KBM-7 (cell line): ENCODE measurements at regions not wholly inside any gene's neighbourhood (a gene's known extent, or its start where the extent isn't known, plus 50 kb on each side); places are given as distances from the start of the nearest gene placed in this dataset.
"Not testable (repeated sequence)": the region's sequence is repeated elsewhere in the genome, so short reads cannot be mapped to it uniquely, and the experiment has no call there.

ENCODE experiments used
- DNase-seq: peaks from one replicate; pipeline ENCODE4 v3.0.0-alpha.2; 2015
- in situ Hi-C: fragments of 300-500 bp; cut with MboI; formaldehyde crosslinking; loops from 2 replicates; pipeline ENCODE4 v1.14.3; 2020; ENCODE audit warnings: low sequenced_read_pairs, low pct_unique_long_range_greater_than_20kb, mixed read lengths

DNA sequence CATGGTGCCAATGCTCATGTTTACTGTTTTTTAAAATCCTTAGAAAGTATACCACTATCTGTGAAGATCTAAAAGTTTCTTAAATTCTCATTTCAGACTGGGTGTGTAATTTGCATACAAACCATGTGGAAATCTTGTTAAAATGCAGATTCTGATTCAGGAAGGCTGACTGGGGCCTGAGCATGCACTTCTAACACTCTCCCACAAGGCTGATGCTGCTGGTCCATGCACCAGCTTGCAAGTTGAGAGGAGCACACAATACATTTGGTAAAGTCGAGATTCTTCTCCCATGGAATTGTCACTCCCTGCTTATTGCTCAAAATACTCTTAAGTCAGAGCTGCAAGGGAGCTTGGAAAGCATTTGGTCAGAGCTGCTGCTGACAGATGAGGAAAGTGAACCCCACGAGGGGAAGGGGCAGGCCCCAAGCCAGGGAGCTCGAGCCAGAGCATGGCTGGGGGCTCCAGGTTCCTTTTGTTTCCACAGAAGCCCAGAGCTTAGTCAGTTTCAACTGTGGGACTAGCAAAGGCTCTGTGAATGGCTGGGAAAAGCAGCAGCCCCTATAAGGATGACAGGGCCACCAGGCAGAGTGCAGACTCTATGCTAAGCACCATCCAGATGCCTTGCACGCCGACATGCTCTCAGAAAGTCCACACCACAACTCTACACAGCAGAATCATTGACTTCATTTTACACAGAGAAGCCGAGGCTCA is 93.5 kb upstream of the HAND1 start:
- in situ Hi-C loops = no loop called here
- DNase-seq = no peak

- in situ Hi-C loops = no loop called here
- no peak for DNase-seq
Observed at GRCh38 chr5:154570572-154571324, 92.7 kb upstream of the HAND1 start.

- DNase-seq = no peak
- in situ Hi-C loops = no loop called here
Observed at GRCh38 chr5:154568589-154568988, 90.6 kb upstream of the HAND1 start.

DNA sequence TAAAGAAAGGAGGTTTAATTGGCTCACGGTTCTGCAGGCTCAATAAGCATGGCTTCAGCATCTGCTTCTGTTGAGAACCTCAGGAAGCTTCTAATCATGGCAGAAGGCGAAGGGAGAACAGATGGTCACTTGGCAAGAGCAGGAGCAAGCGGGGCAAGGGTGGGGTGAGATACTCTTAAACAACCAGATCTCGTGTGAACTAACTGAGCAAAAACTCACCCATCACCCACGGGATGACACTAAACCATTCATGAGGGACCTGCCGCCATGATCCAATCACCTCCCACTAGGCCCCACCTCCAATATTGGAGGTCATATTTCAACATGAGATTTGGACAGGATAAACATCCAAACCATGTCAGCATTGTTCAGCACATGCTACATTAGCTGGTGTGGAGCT is 89.1 kb upstream of the HAND1 start:
- DNase-seq = no peak
- in situ Hi-C loops = no loop called here

DNA sequence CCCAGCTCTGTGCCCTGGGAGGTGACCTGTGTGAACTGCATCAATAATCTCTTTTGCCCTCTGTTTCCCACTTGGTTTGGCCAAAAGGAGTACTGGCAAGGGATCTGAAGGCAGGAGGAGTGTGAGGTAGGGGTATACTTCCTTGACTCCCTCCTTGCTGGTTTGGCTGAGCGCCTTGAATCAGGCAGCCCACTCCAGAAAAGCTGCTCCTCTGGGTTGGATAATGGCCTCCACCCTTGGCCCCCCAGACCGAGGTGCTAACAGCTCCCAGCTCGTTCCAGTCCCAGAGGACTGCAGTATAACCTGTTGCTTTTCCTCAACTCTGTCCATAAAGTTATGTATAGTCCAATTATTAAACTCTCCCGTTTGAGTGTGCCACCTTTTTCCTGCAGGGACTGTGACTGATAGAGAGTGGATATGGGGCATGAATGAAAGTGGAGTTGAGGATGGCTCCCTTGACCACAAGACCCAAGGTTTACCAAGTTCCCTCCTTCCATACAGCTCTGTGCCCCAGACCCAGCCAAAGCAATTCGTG is 88.2 kb upstream of the HAND1 start:
- in situ Hi-C loops = no loop called here
- no peak for DNase-seq

- in situ Hi-C loops = no loop called here
Observed at GRCh38 chr5:154565123-154565522, 87.1 kb upstream of the HAND1 start.

DNA sequence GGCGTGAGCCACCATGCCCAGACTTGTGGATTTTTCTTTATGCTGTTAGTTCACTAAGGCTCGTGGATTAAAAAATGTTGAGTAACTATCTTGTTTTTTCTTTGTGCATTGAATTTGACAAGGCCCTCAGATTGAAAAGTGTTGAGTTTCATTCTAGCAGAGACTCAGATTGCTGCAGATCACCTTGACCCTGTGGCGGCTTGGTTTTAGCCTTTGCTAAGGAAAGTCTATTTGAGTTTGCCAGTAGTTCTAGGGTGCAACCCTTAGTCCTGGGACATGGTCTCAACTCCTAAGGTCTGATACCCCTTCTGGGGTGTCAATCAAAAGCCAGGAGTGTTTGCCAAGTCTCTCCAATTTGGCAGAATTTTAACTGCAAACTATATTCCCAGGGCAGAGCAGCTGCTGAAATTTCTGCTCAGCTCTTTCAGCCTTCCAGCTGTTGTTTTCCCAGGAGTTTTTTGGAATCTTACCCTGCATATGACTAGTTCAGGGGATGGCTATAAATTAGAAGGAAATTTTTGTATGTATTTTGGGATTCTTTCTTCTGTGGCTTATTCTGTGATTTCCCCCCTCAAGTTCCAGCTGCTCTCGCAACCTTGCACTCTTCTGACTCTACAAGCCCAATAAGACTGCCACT is 84.3 kb upstream of the HAND1 start:
- DNase-seq = no peak
- in situ Hi-C loops = no loop called here

More at GRCh38 chr5:154565123-154565522, 87.1 kb upstream of the HAND1 start:
- no peak for DNase-seq

DNA sequence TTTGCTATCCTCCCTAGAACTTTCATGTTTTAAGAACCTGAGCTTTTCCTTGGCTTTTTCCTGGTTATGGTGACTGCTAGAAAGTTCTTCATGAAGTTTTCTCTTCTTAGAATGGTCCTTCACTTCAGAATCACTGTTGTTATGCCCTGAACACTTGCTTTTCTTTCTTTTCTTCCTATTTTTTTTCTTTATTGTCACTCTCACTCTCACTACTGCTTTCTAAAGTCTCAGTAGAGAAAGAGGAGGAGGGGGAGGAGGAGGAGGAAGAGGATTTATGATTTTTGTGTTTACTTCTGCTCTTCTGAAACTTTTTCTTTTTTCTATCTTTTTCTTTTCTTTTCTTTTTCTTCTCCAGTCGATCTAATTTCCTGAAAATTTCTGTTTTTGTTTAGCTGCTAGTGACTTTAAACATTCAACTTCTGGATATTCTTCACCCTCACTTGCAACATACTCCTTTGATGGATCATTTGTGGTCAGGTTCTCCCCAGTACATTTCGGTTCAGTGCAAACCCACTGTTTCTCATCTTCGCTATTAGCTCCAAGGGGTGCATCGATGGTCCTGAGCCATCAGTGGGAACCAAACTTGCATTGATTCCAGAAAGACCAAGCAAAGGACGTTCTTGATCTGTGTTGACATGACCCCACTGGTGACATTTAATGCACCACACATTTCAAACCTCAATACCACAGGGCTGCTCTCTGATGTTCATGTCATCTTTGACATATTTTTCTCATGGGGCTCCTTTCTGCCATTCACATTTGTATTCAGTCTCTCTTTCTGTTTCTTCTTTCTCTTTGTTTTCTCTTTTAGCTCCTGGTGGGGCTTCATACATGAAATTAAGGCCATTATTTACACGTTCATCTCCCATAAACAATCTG is 81.6 kb upstream of the HAND1 start:
- in situ Hi-C loops = no loop called here
- no peak for DNase-seq

GRCh38 chr5:154557548-154557947 is 79.5 kb upstream of the HAND1 start:
- no peak for DNase-seq
- in situ Hi-C loops = no loop called here

- in situ Hi-C loops = no loop called here
- no peak for DNase-seq
Observed at GRCh38 chr5:154547551-154547950, 69.5 kb upstream of the HAND1 start.

GRCh38 chr5:154546719-154547118 is 68.7 kb upstream of the HAND1 start:
- DNase-seq = no peak
- in situ Hi-C loops = no loop called here

DNA sequence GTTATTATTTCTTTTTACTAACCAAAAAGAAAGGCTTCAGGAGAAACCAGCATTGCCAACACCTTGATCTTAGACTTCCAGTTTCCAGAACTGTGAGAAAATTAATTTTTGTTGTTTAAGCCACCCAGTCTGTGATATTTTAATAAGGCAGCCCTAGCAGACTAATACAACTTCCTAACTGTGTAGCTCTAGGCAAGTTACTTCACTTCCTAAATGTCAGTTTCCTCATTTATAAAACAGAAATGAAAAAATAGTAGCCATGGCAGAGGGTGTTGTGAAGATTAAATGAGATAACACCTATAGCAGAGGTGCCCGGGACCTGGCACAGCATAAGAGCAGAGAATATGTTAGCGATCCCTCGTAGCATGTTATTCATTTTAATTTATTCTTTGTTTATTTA is 66.6 kb upstream of the HAND1 start:
- no peak for DNase-seq
- in situ Hi-C loops = no loop called here

- no peak for DNase-seq
- in situ Hi-C loops = no loop called here
Observed at GRCh38 chr5:154543380-154543779, 65.4 kb upstream of the HAND1 start.

- no peak for DNase-seq
- in situ Hi-C loops = no loop called here
Observed at GRCh38 chr5:154542581-154542980, 64.6 kb upstream of the HAND1 start.

DNA sequence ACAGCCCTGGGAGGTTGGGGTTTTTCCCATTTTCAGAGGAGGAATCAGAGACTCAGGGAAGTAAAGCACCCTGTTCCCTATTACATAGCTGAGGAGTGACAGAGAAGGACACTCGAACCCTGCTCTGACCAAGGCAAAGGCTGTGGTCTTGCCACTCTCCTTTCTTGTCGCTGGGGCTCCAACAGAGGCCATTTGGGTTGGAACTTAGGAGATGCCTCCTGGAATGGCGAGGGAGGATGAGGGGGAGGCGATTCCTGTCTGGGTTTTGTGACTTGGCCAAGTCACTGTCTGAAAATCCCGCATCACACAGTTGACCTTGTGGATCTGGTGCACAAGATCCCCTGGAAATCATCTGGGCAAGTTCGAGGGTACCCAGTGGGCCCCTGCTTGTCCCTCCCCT is 64.0 kb upstream of the HAND1 start:
- in situ Hi-C loops = no loop called here
- DNase-seq = no peak

DNA sequence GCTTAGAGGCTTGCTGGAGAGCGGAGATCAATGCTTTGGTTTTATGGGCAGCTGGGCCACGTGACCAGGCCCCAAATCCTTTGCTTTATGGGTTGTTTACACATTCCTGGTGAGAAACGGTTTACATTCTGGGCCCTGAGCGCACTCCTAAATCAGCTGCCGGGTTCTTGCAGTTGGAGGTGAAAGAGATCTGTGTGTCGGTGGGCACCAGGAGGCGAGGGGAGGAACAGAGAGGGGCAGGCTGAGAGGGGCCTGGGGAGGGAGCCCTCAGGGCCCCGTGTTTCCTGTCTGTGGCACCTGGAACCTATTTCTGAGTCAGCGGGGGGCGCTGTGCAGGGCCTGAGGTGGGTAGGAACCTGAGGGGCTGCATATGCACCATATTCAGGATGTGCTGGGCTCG is 63.5 kb upstream of the HAND1 start:
- in situ Hi-C loops = no loop called here
- DNase-seq = no peak

GRCh38 chr5:154540600-154540999 is 62.6 kb upstream of the HAND1 start:
- in situ Hi-C loops = no loop called here
- no peak for DNase-seq

DNA sequence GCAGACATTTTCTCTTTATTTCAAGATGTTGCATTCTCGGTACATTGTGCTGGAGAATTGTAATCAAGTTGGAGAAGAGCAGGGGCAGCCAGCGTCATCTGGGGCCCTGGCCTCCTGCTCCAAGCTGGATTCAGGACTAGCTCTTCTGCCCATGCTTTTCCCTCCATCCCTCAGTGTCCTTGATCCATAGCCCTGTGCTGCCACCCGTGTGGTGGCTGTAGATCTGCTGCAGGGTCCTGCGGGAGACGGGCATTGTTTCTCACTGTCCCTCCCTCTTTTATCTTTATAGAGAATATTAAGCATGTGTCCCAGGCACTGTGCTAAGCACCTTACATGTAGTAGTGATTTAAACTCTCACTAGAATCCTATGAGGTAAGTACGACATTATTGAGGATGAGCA is 60.5 kb upstream of the HAND1 start:
- no peak for DNase-seq
- in situ Hi-C loops = no loop called here

DNA sequence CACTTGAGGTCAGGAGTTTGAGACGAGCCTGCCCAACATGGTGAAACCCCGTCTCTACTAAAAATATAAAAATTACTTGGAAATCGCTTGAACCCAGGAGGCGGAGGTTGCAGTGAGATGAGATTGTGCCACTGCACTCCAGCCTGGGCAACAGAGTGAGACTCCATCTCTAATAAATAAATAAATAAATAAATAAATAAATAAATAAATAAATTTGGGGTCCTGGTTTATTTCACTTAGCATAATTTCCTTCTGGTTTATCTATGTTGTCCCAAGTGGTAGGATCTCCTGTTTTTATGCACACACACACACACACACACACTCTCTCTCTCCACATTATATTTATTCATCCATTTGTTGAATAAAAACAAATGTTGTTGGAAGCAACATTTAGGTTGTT is 58.4 kb upstream of the HAND1 start:
- in situ Hi-C loops, DNase-seq: not testable (repeated sequence)
